GM23338 (cell line): ENCODE measurements at regions not wholly inside any gene's neighbourhood (a gene's known extent, or its start where the extent isn't known, plus 50 kb on each side); places are given as distances from the start of the nearest gene placed in this dataset.

Source experiments
- ATAC-seq: fragments of 200-7000 bp; cut with Tn5 transposase; 3 replicates; pipeline ENCODE4 v1.9.1; 2020
- DNase-seq: peaks from one replicate; pipeline ENCODE4 v3.0.0-alpha.2; 2015; ENCODE audit warnings: low spot score
- H2AFZ ChIP-seq: fragments of 200-600 bp; sonication (generic); 2 replicates; pipeline ENCODE4 v1.8.0; 2016; ENCODE audit warnings: antibody characterized with exemption, mild to moderate bottlenecking, moderate library complexity
- H3F3A ChIP-seq: fragments of 200-600 bp; sonication (generic); replicated peaks from 2 replicates; pipeline ENCODE4 v1.8.0; 2017; ENCODE audit warnings: antibody characterized with exemption, mixed run types, low read depth
- H3K27ac ChIP-seq: fragments of 200-600 bp; sonication (generic); 2 replicates; pipeline ENCODE4 v1.6.1; 2016; ENCODE audit warnings: low read depth
- H3K27me3 ChIP-seq: fragments of 200-600 bp; sonication (generic); 2 replicates; pipeline ENCODE4 v1.8.0; 2016; ENCODE audit warnings: mild to moderate bottlenecking, mixed run types, moderate library complexity; ENCODE audit not compliant: insufficient read depth
- H3K36me3 ChIP-seq: fragments of 200-600 bp; sonication (generic); 2 replicates; pipeline ENCODE4 v1.8.0; 2016; ENCODE audit warnings: mild to moderate bottlenecking; ENCODE audit not compliant: insufficient read depth
- H3K4me1 ChIP-seq: fragments of 200-600 bp; sonication (generic); 2 replicates; pipeline ENCODE4 v1.8.0; 2016; ENCODE audit warnings: mild to moderate bottlenecking, moderate library complexity; ENCODE audit not compliant: insufficient read depth
- H3K4me2 ChIP-seq: fragments of 200-600 bp; sonication (generic); 2 replicates; pipeline ENCODE4 v1.7.1; 2017; ENCODE audit warnings: mixed run types
- H3K4me3 ChIP-seq: fragments of 200-600 bp; sonication (generic); 2 replicates; pipeline ENCODE4 v1.6.1; 2016; ENCODE audit warnings: mixed run types
- H3K79me2 ChIP-seq: fragments of 200-600 bp; sonication (generic); replicated peaks from 2 replicates; pipeline ENCODE4 v1.8.0; 2017; ENCODE audit warnings: mild to moderate bottlenecking; ENCODE audit not compliant: insufficient read depth
- H3K9me2 ChIP-seq: fragments of 200-600 bp; sonication (generic); 2 replicates; pipeline ENCODE4 v1.8.0; 2017; ENCODE audit not compliant: insufficient read depth
- H4K20me1 ChIP-seq: fragments of 200-600 bp; sonication (generic); replicated peaks from 2 replicates; pipeline ENCODE4 v1.8.0; 2017; ENCODE audit warnings: mild to moderate bottlenecking; ENCODE audit not compliant: insufficient read depth
- H3K27ac Mint-ChIP-seq: 2 replicates; pipeline ENCODE4 v1.8.0; 2020; ENCODE audit warnings: inconsistent platforms, mild to moderate bottlenecking, moderate library complexity, mixed read lengths
- H3K27me3 Mint-ChIP-seq: 3 replicates; pipeline ENCODE4 v1.8.0; 2022; ENCODE audit warnings: low read depth, mild to moderate bottlenecking, moderate library complexity, mixed read lengths, inconsistent platforms; ENCODE audit not compliant: insufficient read depth, poor library complexity
- H3K36me3 Mint-ChIP-seq: 3 replicates; pipeline ENCODE4 v1.8.0; 2021; ENCODE audit warnings: low read depth, mild to moderate bottlenecking, inconsistent platforms, moderate library complexity, mixed read lengths
- H3K4me1 Mint-ChIP-seq: 3 replicates; pipeline ENCODE4 v1.8.0; 2020; ENCODE audit warnings: mild to moderate bottlenecking, inconsistent platforms, mixed read lengths
- H3K4me3 Mint-ChIP-seq: 3 replicates; pipeline ENCODE4 v1.8.0; 2021; ENCODE audit warnings: moderate library complexity, mild to moderate bottlenecking, inconsistent platforms, mixed read lengths
- H3K9me3 Mint-ChIP-seq: 3 replicates; pipeline ENCODE4 v1.8.0; 2020; ENCODE audit warnings: moderate library complexity, mild to moderate bottlenecking, inconsistent platforms, mixed read lengths
- CREB1 ChIP-seq: fragments of 250-450 bp; sonication (Bioruptor Pico); IDR thresholded peaks from 2 replicates; pipeline ENCODE4 v1.5.0; 2020; ENCODE audit warnings: low read depth, mild to moderate bottlenecking, moderate library complexity
- EZH2 ChIP-seq: fragments of 200-600 bp; sonication (generic); IDR thresholded peaks from one replicate; pipeline ENCODE4 v1.8.0; 2017; ENCODE audit warnings: antibody characterized with exemption, mild to moderate bottlenecking, low read depth; ENCODE audit not compliant: unreplicated experiment
- EZH2phosphoT487 ChIP-seq: fragments of 200-600 bp; sonication (generic); IDR thresholded peaks from one replicate; pipeline ENCODE4 v1.8.1; 2018; ENCODE audit warnings: antibody characterized with exemption; ENCODE audit not compliant: unreplicated experiment
- JUNB ChIP-seq: IDR thresholded peaks from one replicate; pipeline ENCODE4 v1.6.1; 2016; ENCODE audit warnings: antibody characterized with exemption; ENCODE audit not compliant: unreplicated experiment
- NANOG ChIP-seq: IDR thresholded peaks from 2 replicates; pipeline ENCODE4 v1.6.1; 2016; ENCODE audit warnings: antibody characterized with exemption, borderline replicate concordance
- POLR2AphosphoS5 ChIP-seq: IDR thresholded peaks from 2 replicates; pipeline ENCODE4 v1.6.1; 2016; ENCODE audit warnings: antibody characterized with exemption, low read depth
- TF ChIP-seq, protein P1 (sequence below), 2 experiments: fragments of 200-600 bp in 1 of 2; sonication (generic) in 1 of 2; conservative IDR thresholded peaks; 2 replicates each; pipeline versions ENCODE4 v1.5.1 to v1.6.1; 2016 to 2017; ENCODE audit warnings: antibody characterized with exemption in 2 of 2, low read depth in 2 of 2, mild to moderate bottlenecking in 2 of 2, moderate library complexity in 1 of 2

DNA sequence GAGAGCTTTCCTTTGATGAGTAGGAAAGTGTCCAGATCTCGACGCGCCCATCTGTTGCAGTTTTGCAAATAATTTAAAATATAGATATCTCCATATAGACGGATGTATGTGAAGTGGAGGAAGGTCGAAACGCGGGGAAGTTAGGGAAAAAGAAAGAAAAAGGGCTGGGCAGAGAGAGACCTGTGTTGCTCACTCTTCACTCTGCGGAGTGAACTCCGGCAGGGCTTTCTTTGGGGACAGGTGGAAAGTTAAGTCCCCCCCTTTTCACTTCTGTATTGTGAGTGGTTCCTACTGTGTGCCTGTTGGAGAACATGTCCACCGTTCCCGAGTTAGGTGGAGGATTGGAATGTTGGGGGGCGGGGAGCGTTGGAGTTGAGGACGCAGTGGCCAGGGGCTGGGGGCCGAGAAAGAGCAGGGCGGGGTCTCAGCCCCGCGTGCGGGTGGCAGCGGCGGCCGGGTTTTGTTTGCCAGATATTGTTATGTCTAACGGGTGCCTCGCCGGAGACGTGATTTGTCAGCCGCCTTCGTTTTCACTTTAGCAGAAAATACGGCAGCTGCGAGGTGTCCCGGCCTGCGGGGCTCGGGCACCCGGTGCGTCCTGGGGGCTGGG is 145.1 kb upstream of the ZNF536 start:
- no peak for TF ChIP-seq EZH2phosphoT487
- TF ChIP-seq JUNB: no peak
- TF ChIP-seq CREB1 (CRISPR knock-in tag): no peak
- TF ChIP-seq EZH2: peak; percentile 63
- ATAC-seq: peak; percentile 2; the same call in 1 of the 3 replicates
- 0 out of 2 replicates have a peak, but pooled peaks cover 3% of the 10 kb centered on the region for H3F3A ChIP-seq
- H3K79me2 ChIP-seq: no peaks in the 10 kb centered on the region
- H3K4me3 Mint-ChIP-seq: peak overlapping the region; percentile 75
- no peaks in the 10 kb centered on the region; the same call in 1 of the 3 replicates for H3K9me3 Mint-ChIP-seq
- 0 out of 2 replicates have a peak, but pooled peaks cover 3% of the 10 kb centered on the region for H4K20me1 ChIP-seq
- peaks cover 79% of the 10 kb centered on the region for H3K27me3 Mint-ChIP-seq
- H3K4me2 ChIP-seq: peak overlapping the region; percentile 93
- peak overlapping the region; percentile 73 for H3K4me3 ChIP-seq
- H3K36me3 ChIP-seq: no peaks in the 10 kb centered on the region
- H3K36me3 Mint-ChIP-seq: no peaks in the 10 kb centered on the region; the same call in 2 of the 3 replicates
- H3K9me2 ChIP-seq: no peaks in the 10 kb centered on the region
- peaks cover 100% of the 10 kb centered on the region for H3K27me3 ChIP-seq
- no peak overlapping the region for H3K27ac Mint-ChIP-seq
- DNase-seq: peak; percentile 63
- peak overlapping the region; percentile 88 for H2AFZ ChIP-seq
- H3K27ac ChIP-seq: no peak overlapping the region
- H3K4me1 ChIP-seq: peaks cover 46% of the 10 kb centered on the region
- H3K4me1 Mint-ChIP-seq: peaks cover 49% of the 10 kb centered on the region

DNA sequence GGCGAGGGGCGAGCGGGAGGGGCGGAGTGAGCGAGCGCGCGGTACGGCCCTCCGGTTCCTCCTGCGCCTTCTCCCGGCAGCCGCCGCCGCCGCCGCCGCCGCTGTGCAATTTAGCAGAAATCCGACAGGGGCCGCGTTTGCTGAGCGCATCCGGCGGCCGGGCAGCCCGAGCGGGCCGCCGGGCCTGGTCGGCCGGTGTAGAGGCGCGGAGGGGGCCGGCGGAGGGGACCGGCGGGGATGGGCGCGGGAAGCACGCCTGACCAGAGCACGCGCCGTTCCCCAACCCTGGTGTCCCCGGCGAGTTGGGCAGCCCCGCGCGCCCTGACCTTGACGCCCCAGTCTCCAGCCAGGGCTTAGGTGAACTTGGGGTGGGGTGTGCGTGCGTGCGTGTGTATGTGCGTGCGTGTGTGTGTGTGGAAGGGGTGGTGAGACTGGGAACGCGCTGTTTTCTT is 144.5 kb upstream of the ZNF536 start:
- H3K4me3 ChIP-seq: peak overlapping the region; percentile 73
- H3F3A ChIP-seq: 0 out of 2 replicates have a peak, but pooled peaks cover 3% of the 10 kb centered on the region
- TF ChIP-seq POLR2AphosphoS5: no peak
- TF ChIP-seq NANOG: no peak
- TF ChIP-seq, protein P1, sequence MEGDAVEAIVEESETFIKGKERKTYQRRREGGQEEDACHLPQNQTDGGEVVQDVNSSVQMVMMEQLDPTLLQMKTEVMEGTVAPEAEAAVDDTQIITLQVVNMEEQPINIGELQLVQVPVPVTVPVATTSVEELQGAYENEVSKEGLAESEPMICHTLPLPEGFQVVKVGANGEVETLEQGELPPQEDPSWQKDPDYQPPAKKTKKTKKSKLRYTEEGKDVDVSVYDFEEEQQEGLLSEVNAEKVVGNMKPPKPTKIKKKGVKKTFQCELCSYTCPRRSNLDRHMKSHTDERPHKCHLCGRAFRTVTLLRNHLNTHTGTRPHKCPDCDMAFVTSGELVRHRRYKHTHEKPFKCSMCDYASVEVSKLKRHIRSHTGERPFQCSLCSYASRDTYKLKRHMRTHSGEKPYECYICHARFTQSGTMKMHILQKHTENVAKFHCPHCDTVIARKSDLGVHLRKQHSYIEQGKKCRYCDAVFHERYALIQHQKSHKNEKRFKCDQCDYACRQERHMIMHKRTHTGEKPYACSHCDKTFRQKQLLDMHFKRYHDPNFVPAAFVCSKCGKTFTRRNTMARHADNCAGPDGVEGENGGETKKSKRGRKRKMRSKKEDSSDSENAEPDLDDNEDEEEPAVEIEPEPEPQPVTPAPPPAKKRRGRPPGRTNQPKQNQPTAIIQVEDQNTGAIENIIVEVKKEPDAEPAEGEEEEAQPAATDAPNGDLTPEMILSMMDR (conservative IDR thresholded peaks at IDR 0.05; ENCODE audit: low read depth in 2 of 2): peak; percentile 20 to 55; a peak in 3 of 4 replicates
- peaks cover 79% of the 10 kb centered on the region for H3K27me3 Mint-ChIP-seq
- H3K9me3 Mint-ChIP-seq: no peaks in the 10 kb centered on the region; the same call in 1 of the 3 replicates
- no peaks in the 10 kb centered on the region; the same call in 2 of the 3 replicates for H3K36me3 Mint-ChIP-seq
- H3K9me2 ChIP-seq: no peaks in the 10 kb centered on the region
- ATAC-seq (peak; percentile 68), DNase-seq (peak; percentile 85)
- H4K20me1 ChIP-seq: 0 out of 2 replicates have a peak, but pooled peaks cover 3% of the 10 kb centered on the region
- H3K4me1 ChIP-seq: peaks cover 46% of the 10 kb centered on the region
- H3K79me2 ChIP-seq: no peaks in the 10 kb centered on the region
- H2AFZ ChIP-seq: peak overlapping the region; percentile 88; the same call in 1 of the 2 replicates
- peak overlapping the region; percentile 93 for H3K4me2 ChIP-seq
- H3K27ac Mint-ChIP-seq: no peak overlapping the region
- no peak overlapping the region for H3K27ac ChIP-seq
- peak overlapping the region; percentile 79 for H3K4me3 Mint-ChIP-seq
- H3K27me3 ChIP-seq: peaks cover 95% of the 10 kb centered on the region
- H3K36me3 ChIP-seq: no peaks in the 10 kb centered on the region
- H3K4me1 Mint-ChIP-seq: peaks cover 53% of the 10 kb centered on the region
